Calu3 (cell line): ENCODE measurements at regions not wholly inside any gene's neighbourhood (a gene's known extent, or its start where the extent isn't known, plus 50 kb on each side); places are given as distances from the start of the nearest gene placed in this dataset.

ENCODE experiments used
- BruUV-seq: library from RNA; stranded (reverse); fragments of 400-500 nt; replicated peaks from 2 replicates; lab custom pipeline; 2021; lab: Mats Ljungman, UMichigan
- CTCF ChIA-PET: fragments of 300-600 bp; sonication (Branson Sonifier 250); formaldehyde crosslinking; loops from one replicate; lab custom pipeline; 2022; ENCODE audit warnings: antibody characterized with exemption; lab: Charles Lee
- DNase-seq: peaks from one replicate; pipeline ENCODE4 v3.0.0; 2022
- H3K27ac Mint-ChIP-seq: one replicate; pipeline ENCODE4 v1.8.0; 2022; ENCODE audit warnings: mixed read lengths; ENCODE audit not compliant: unreplicated experiment
- H3K27me3 Mint-ChIP-seq: one replicate; pipeline ENCODE4 v1.8.0; 2022; ENCODE audit warnings: mixed read lengths; ENCODE audit not compliant: unreplicated experiment
- H3K36me3 Mint-ChIP-seq: one replicate; pipeline ENCODE4 v1.8.0; 2022; ENCODE audit warnings: mild to moderate bottlenecking, moderate library complexity, mixed read lengths; ENCODE audit not compliant: insufficient read depth, unreplicated experiment
- H3K4me1 Mint-ChIP-seq: one replicate; pipeline ENCODE4 v1.8.0; 2022; ENCODE audit warnings: mild to moderate bottlenecking, low read depth, mixed read lengths; ENCODE audit not compliant: unreplicated experiment
- H3K4me3 Mint-ChIP-seq: one replicate; pipeline ENCODE4 v1.8.0; 2022; ENCODE audit warnings: mild to moderate bottlenecking, low read depth, moderate library complexity, mixed read lengths; ENCODE audit not compliant: unreplicated experiment
- H3K9me3 Mint-ChIP-seq: one replicate; pipeline ENCODE4 v1.8.0; 2022; ENCODE audit warnings: low read depth, mixed read lengths; ENCODE audit not compliant: unreplicated experiment
- intact Hi-C: fragments of 100-400 bp; cut with micrococcal nuclease; formaldehyde crosslinking; loops from one replicate; pipeline ENCODE4 v1.10.0; 2022; ENCODE audit not compliant: unreplicated experiment
- TF ChIP-seq, protein P1 (sequence below): fragments of 200-600 bp; IDR thresholded peaks from one replicate; pipeline ENCODE4 v1.8.0; 2022; ENCODE audit warnings: antibody characterized with exemption; ENCODE audit not compliant: unreplicated experiment

- Mint-ChIP-seq H3K27me3 (no peaks in the 10 kb centered on the region), H3K36me3 (no peaks in the 10 kb centered on the region), H3K4me3 (no peak overlapping the region), H3K27ac (no peak overlapping the region), H3K9me3 (peaks cover 7% of the 10 kb centered on the region), H3K4me1 (no peaks in the 10 kb centered on the region)
- CTCF ChIA-PET, result no interaction called here
- TF ChIP-seq, protein P1, sequence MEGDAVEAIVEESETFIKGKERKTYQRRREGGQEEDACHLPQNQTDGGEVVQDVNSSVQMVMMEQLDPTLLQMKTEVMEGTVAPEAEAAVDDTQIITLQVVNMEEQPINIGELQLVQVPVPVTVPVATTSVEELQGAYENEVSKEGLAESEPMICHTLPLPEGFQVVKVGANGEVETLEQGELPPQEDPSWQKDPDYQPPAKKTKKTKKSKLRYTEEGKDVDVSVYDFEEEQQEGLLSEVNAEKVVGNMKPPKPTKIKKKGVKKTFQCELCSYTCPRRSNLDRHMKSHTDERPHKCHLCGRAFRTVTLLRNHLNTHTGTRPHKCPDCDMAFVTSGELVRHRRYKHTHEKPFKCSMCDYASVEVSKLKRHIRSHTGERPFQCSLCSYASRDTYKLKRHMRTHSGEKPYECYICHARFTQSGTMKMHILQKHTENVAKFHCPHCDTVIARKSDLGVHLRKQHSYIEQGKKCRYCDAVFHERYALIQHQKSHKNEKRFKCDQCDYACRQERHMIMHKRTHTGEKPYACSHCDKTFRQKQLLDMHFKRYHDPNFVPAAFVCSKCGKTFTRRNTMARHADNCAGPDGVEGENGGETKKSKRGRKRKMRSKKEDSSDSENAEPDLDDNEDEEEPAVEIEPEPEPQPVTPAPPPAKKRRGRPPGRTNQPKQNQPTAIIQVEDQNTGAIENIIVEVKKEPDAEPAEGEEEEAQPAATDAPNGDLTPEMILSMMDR, result no peak
- intact Hi-C loops, result no loop called here
- no TSS peak for BruUV-seq
- no peak for DNase-seq
Observed at GRCh38 chr11:127726367-127726766, 725.8 kb upstream of the KIRREL3 start.

DNA sequence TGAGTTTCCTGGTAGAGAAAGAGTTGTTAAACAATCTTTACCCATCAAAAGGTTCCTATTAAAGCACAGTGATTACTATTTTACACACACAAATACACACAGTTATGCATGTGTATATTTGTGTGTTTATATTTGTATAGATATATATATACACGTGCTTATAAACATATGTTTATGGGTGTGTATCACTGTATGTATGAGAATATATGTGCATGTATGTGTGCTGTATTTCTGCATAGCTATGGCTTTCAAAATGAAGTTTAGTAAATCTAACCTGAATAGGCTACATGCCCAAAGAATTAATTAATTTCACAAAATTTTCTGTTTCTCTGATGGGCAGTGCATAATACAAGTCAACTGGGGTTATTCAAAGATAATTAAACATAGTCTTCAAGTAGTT, 723.1 kb upstream of the KIRREL3 start:
- H3K27me3 Mint-ChIP-seq, result no peaks in the 10 kb centered on the region
- CTCF ChIA-PET, result no interaction called here
- intact Hi-C loops, result no loop called here
- BruUV-seq, result no TSS peak
- H3K4me1 Mint-ChIP-seq, result no peaks in the 10 kb centered on the region
- no peak overlapping the region for H3K27ac Mint-ChIP-seq
- no peaks in the 10 kb centered on the region for H3K36me3 Mint-ChIP-seq
- H3K4me3 Mint-ChIP-seq, result no peak overlapping the region
- peaks cover 5% of the 10 kb centered on the region for H3K9me3 Mint-ChIP-seq
- TF ChIP-seq, protein P1, result no peak
- no peak for DNase-seq

DNA sequence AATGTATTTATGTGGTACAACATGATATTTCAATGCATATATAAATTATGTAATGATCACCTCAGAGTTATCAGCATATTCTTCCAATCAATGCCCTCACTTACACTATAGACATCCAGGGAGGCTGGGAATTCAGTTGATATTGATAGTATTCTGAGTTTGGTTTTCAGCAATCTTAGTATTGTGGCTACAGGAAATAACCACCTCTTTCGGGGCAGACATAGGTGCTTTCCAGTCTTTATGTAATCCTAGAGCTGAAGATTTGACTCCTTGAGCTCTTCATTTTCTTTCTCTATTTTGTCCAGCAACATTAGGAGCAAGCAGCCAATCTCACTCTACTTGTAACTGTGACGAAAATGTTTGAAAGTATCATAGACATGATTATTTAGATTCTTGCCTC, 712.7 kb upstream of the KIRREL3 start:
- no peaks in the 10 kb centered on the region for H3K27me3 Mint-ChIP-seq
- BruUV-seq, result no TSS peak
- H3K9me3 Mint-ChIP-seq, result peaks cover 5% of the 10 kb centered on the region
- DNase-seq, result no peak
- H3K4me3 Mint-ChIP-seq, result no peak overlapping the region
- intact Hi-C loops, result no loop called here
- H3K4me1 Mint-ChIP-seq, result no peaks in the 10 kb centered on the region
- H3K27ac Mint-ChIP-seq, result no peak overlapping the region
- H3K36me3 Mint-ChIP-seq, result no peaks in the 10 kb centered on the region
- TF ChIP-seq, protein P1, result no peak
- CTCF ChIA-PET, result no interaction called here

- Mint-ChIP-seq H3K36me3 (no peaks in the 10 kb centered on the region), H3K4me3 (no peak overlapping the region), H3K27me3 (no peaks in the 10 kb centered on the region), H3K4me1 (no peaks in the 10 kb centered on the region), H3K9me3 (peaks cover 3% of the 10 kb centered on the region), H3K27ac (no peak overlapping the region)
- intact Hi-C loops, result no loop called here
- CTCF ChIA-PET, result no interaction called here
- DNase-seq, result no peak
- TF ChIP-seq, protein P1, result no peak
- no TSS peak for BruUV-seq
Observed at GRCh38 chr11:127711748-127712147, 711.2 kb upstream of the KIRREL3 start.
